IMR-90 (cell line): ENCODE measurements at regions not wholly inside any gene's neighbourhood (a gene's known extent, or its start where the extent isn't known, plus 50 kb on each side); places are given as distances from the start of the nearest gene placed in this dataset.

Experiments used
- BHLHE40 ChIP-seq: fragments of 150-350 bp; IDR thresholded peaks from 2 replicates; pipeline ENCODE4 v1.6.1; 2016; ENCODE audit warnings: mild to moderate bottlenecking, low read depth, low read length
- CEBPB ChIP-seq: IDR thresholded peaks from 2 replicates; pipeline ENCODE4 v1.6.1; 2012; ENCODE audit warnings: low read depth, low read length, improper control_type of control experiment
- CHD1 ChIP-seq: IDR thresholded peaks from 2 replicates; pipeline ENCODE4 v1.6.1; 2012; ENCODE audit warnings: low read depth, low read length, improper control_type of control experiment
- CTCF ChIP-seq: conservative IDR thresholded peaks from 2 replicates; pipeline ENCODE4 v1.5.1; 2012; ENCODE audit warnings: mild to moderate bottlenecking, low read depth, low read length, improper control_type of control experiment
- ELK1 ChIP-seq: fragments of 150-350 bp; IDR thresholded peaks from 2 replicates; pipeline ENCODE4 v1.6.1; 2016; ENCODE audit warnings: low read depth, mild to moderate bottlenecking, low read length, moderate library complexity, borderline replicate concordance
- FOS ChIP-seq: fragments of 150-350 bp; IDR thresholded peaks from 2 replicates; pipeline ENCODE4 v1.6.1; 2016; ENCODE audit warnings: low read depth, low read length
- MAFK ChIP-seq: IDR thresholded peaks from 2 replicates; pipeline ENCODE4 v1.6.1; 2012; ENCODE audit warnings: low read depth, low read length, improper control_type of control experiment
- MAZ ChIP-seq: IDR thresholded peaks from 2 replicates; pipeline ENCODE4 v1.6.1; 2012; ENCODE audit warnings: low read depth, mild to moderate bottlenecking, low read length, improper control_type of control experiment, moderate library complexity, borderline replicate concordance
- MXI1 ChIP-seq: IDR thresholded peaks from 2 replicates; pipeline ENCODE4 v1.6.1; 2012; ENCODE audit warnings: low read depth, mild to moderate bottlenecking, low read length, moderate library complexity, borderline replicate concordance
- NFE2L2 ChIP-seq: fragments of 150-350 bp; IDR thresholded peaks from 2 replicates; pipeline ENCODE4 v1.6.1; 2016; ENCODE audit warnings: low read depth, mild to moderate bottlenecking, low read length
- POLR2A ChIP-seq: IDR thresholded peaks from 2 replicates; pipeline ENCODE4 v1.6.1; 2012; ENCODE audit warnings: mild to moderate bottlenecking, low read depth, low read length
- RAD21 ChIP-seq: IDR thresholded peaks from 2 replicates; pipeline ENCODE4 v1.6.1; 2012; ENCODE audit warnings: low read length, improper control_type of control experiment
- RFX5 ChIP-seq: IDR thresholded peaks from 2 replicates; pipeline ENCODE4 v1.8.0; 2012; ENCODE audit warnings: low read depth, mild to moderate bottlenecking, low read length, moderate library complexity
- SMC3 ChIP-seq: fragments of 150-350 bp; IDR thresholded peaks from 2 replicates; pipeline ENCODE4 v1.6.1; 2016; ENCODE audit warnings: low read depth, mild to moderate bottlenecking, antibody characterized with exemption, low read length, moderate library complexity

DNA sequence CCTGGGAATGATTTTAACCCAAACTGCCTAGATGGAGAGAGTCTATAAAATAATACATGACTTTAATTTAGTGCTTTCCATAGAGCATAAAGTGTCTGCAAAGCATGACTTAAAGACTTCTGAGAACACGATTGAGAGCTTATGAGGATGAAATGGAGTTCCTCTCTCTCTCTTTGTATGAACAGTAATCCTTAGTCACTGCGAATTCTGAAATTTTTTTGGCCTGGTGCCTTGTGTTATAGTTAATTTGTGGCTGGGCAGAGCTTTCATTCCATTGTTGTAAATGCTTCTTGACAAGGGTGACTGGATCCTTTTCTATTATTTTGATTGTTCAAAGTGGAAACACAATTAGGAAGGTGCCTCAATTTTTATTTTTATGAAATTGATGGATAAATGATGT lies 179.5 kb downstream of the CEP135 start:
- TF ChIP-seq CTCF (no peak), MAFK (no peak), POLR2A (no peak), FOS (no peak), RAD21 (no peak), MXI1 (no peak), SMC3 (no peak), CEBPB (no peak), NFE2L2 (no peak), CHD1 (no peak), BHLHE40 (no peak), RFX5 (no peak), ELK1 (no peak), MAZ (no peak)
